ENCODE measurements at regions not wholly inside any gene's neighbourhood (a gene's known extent, or its start where the extent isn't known, plus 50 kb on each side); places are given as distances from the start of the nearest gene placed in this dataset.

DNA sequence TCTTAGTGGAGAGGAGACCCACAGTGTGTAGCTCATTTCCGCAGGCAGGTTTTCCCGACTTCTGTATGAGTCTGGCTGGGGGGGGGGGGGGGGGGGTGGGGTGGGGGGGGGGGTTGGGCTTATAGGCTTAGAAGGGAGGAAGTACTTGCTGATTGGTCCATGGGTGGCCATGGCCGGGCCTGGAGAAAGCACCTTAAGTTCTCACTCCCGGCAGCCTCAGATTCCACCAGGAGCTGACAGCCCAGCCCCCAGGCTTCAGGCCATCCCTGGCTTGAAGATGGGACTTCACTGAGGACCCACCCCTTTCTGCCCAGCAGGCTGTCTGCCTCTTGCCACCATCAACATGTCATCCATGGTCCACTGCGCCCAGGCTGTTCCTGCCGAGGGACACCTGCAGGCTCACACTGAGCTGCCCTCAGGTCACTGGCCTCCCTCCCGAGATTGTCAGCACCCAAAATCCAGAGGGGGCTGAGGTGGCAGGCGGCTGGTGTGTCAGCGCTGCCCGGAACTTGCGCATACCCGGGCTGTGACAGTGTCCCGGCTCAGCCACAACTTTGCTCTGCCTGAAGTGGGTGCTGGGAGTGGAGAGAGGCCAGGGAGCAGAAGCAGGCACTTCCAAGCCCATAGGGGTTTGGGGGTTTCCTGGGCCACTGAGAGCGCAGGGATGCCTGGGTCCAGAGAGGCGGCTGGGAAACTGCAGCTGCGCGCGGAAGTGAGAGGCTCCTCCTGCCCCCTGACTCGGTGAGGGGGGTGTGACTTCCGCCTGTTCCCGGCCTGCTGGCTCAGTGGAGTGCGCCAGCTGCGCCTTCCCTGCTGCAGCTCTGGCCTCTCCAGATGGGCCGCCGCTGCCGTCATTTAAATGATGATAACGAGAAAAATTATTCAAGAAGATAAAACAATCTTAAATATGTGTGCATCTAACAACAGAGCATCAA is 256.1 kb downstream of the RPRM start:
- TF ChIP-seq, protein P1, sequence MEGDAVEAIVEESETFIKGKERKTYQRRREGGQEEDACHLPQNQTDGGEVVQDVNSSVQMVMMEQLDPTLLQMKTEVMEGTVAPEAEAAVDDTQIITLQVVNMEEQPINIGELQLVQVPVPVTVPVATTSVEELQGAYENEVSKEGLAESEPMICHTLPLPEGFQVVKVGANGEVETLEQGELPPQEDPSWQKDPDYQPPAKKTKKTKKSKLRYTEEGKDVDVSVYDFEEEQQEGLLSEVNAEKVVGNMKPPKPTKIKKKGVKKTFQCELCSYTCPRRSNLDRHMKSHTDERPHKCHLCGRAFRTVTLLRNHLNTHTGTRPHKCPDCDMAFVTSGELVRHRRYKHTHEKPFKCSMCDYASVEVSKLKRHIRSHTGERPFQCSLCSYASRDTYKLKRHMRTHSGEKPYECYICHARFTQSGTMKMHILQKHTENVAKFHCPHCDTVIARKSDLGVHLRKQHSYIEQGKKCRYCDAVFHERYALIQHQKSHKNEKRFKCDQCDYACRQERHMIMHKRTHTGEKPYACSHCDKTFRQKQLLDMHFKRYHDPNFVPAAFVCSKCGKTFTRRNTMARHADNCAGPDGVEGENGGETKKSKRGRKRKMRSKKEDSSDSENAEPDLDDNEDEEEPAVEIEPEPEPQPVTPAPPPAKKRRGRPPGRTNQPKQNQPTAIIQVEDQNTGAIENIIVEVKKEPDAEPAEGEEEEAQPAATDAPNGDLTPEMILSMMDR (IDR thresholded peaks at IDR 0.05): no peak
- no peak for TF ChIP-seq EZH2 (IDR thresholded peaks at IDR 0.05; ENCODE audit: borderline replicate concordance, insufficient read depth, low read depth, low read length, poor library complexity, severe bottlenecking)
